Suprapubic skin (tissue), 3 donors: ENCODE measurements at regions not wholly inside any gene's neighbourhood (a gene's known extent, or its start where the extent isn't known, plus 50 kb on each side); places are given as distances from the start of the nearest gene placed in this dataset.
"Not testable (repeated sequence)": the region's sequence is repeated elsewhere in the genome, so short reads cannot be mapped to it uniquely, and the experiment has no call there.

Source experiments
- CTCF ChIP-seq, 2 donors: fragments of 200-600 bp in 1 of 2; fragments of 450-650 bp in 1 of 2; sonication (generic) in 1 of 2; IDR thresholded peaks; one replicate each; pipeline ENCODE4 v1.5.1; 2016 to 2019; ENCODE audit warnings: antibody characterized with exemption in 2 of 2, mild to moderate bottlenecking in 1 of 2, moderate library complexity in 1 of 2
- EP300 ChIP-seq: sonication (generic); formaldehyde crosslinking; IDR thresholded peaks from one replicate; pipeline ENCODE4 v1.6.1; 2017; ENCODE audit warnings: antibody characterized with exemption
- POLR2A ChIP-seq, 2 donors: fragments of 450-650 bp; IDR thresholded peaks; one replicate each; pipeline ENCODE4 v1.6.1; 2017; ENCODE audit warnings: antibody characterized with exemption in 2 of 2, mild to moderate bottlenecking in 2 of 2, moderate library complexity in 2 of 2

GRCh38 chr5:91566012-91566411, 182.9 kb upstream of the ARRDC3 start:
- TF ChIP-seq POLR2A (IDR thresholded peaks at IDR 0.05); CTCF (IDR thresholded peaks at IDR 0.05); EP300: not testable (repeated sequence)
